Sigmoid colon (tissue), 3 donors: ENCODE measurements at regions not wholly inside any gene's neighbourhood (a gene's known extent, or its start where the extent isn't known, plus 50 kb on each side); places are given as distances from the start of the nearest gene placed in this dataset.

Source experiments
- CTCF ChIP-seq, 4 experiments: fragments of 450-650 bp in 3 of 4; fragments of 200-600 bp in 1 of 4; IDR thresholded peaks; one replicate each; pipeline ENCODE4 v1.5.1; 2016 to 2019; ENCODE audit warnings: antibody characterized with exemption in 4 of 4, mild to moderate bottlenecking in 3 of 4, moderate library complexity in 2 of 4
- POLR2A ChIP-seq, 2 donors: fragments of 450-650 bp; IDR thresholded peaks; one replicate each; pipeline ENCODE4 v1.6.1; 2016; ENCODE audit warnings: antibody characterized with exemption in 2 of 2, mild to moderate bottlenecking in 2 of 2, moderate library complexity in 2 of 2

DNA sequence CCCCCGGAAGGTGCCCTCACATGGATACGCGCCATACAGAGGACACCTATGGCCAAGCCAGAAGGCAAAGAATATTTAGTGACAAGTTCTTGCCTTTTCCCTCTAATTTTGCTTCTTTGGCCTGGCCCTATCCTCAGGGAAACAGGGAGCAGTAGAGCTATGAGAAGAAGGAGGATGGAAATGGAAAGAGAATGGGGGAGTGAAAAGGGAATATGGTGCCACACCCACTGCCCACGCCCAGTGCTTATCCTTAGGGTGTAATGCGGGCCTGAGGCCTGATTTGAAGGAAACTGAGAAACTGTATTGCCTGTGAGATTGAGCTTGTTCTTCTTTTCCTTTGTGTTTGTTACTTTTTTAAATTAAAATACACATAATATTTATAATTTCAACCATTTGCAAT, 255.1 kb downstream of the HS3ST3A1 start:
- TF ChIP-seq CTCF (IDR thresholded peaks at IDR 0.05) (no peak), POLR2A (IDR thresholded peaks at IDR 0.05) (no peak)
